WERI-Rb-1 (cell line): ENCODE measurements at regions not wholly inside any gene's neighbourhood (a gene's known extent, or its start where the extent isn't known, plus 50 kb on each side); places are given as distances from the start of the nearest gene placed in this dataset.

Source experiments
- DNase-seq: peaks from one replicate; pipeline ENCODE4 v3.0.0-alpha.2; 2020
- H3K27ac ChIP-seq: fragments of 250-450 bp; sonication (Bioruptor Pico); 2 replicates; pipeline ENCODE4 v1.5.1; 2020; ENCODE audit warnings: mild to moderate bottlenecking, moderate library complexity
- H3K27me3 ChIP-seq: fragments of 250-450 bp; sonication (Bioruptor Pico); 2 replicates; pipeline ENCODE4 v1.5.1; 2021; ENCODE audit warnings: mild to moderate bottlenecking, low read depth, moderate library complexity; ENCODE audit not compliant: insufficient read depth, severe bottlenecking
- H3K36me3 ChIP-seq: fragments of 250-450 bp; sonication (Bioruptor Pico); 2 replicates; pipeline ENCODE4 v1.5.1; 2020; ENCODE audit warnings: mild to moderate bottlenecking, moderate library complexity
- H3K4me3 ChIP-seq: 2 replicates; pipeline ENCODE4 v1.5.1; 2011; ENCODE audit warnings: low read depth, mild to moderate bottlenecking, control low read depth, low read length
- H3K9me3 ChIP-seq: fragments of 250-450 bp; sonication (Bioruptor Pico); 2 replicates; pipeline ENCODE4 v1.5.1; 2021; ENCODE audit warnings: mild to moderate bottlenecking, moderate library complexity; ENCODE audit not compliant: severe bottlenecking
- CTCF ChIP-seq: IDR thresholded peaks from 2 replicates; pipeline ENCODE4 v1.5.1; 2011; ENCODE audit warnings: low read depth, mild to moderate bottlenecking, control low read depth, inconsistent platforms, low read length

DNA sequence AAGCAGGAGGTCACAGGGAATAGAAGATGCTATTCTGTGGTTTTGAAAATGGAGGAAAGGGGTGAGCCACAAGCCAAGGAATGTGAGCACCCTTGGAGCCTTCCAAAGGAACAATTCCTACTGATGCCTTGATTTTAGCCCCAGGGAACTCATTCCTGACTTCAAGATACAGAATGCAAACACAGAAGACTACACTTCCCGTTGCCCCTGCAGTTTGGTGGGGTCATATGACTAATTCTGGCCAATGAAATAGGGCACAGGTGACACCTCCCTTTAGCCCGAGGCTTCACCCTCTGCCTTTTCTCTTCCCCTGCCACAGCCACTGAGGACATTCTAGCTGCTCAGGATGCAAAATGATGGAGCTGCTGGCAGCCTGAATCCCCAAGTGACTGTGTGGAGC, 126.1 kb downstream of the INHBB start:
- Histone ChIP-seq H3K27me3 (no peaks in the 10 kb centered on the region), H3K27ac (no peak overlapping the region), H3K4me3 (no peak overlapping the region), H3K9me3 (peaks cover 7% of the 10 kb centered on the region), H3K36me3 (no peaks in the 10 kb centered on the region)
- no peak for TF ChIP-seq CTCF
- no peak for DNase-seq

- Histone ChIP-seq H3K27ac (no peak overlapping the region), H3K9me3 (peaks cover 7% of the 10 kb centered on the region), H3K36me3 (no peaks in the 10 kb centered on the region), H3K4me3 (no peak overlapping the region), H3K27me3 (no peaks in the 10 kb centered on the region)
- no peak for TF ChIP-seq CTCF
- DNase-seq = no peak
Observed at GRCh38 chr2:120472891-120473309, 127.0 kb downstream of the INHBB start.

- no peak for DNase-seq
- Histone ChIP-seq H3K36me3 (no peaks in the 10 kb centered on the region), H3K9me3 (peaks cover 7% of the 10 kb centered on the region), H3K27ac (no peak overlapping the region), H3K27me3 (no peaks in the 10 kb centered on the region), H3K4me3 (no peak overlapping the region)
- no peak for TF ChIP-seq CTCF
Observed at GRCh38 chr2:120473522-120474271, 127.8 kb downstream of the INHBB start.

DNA sequence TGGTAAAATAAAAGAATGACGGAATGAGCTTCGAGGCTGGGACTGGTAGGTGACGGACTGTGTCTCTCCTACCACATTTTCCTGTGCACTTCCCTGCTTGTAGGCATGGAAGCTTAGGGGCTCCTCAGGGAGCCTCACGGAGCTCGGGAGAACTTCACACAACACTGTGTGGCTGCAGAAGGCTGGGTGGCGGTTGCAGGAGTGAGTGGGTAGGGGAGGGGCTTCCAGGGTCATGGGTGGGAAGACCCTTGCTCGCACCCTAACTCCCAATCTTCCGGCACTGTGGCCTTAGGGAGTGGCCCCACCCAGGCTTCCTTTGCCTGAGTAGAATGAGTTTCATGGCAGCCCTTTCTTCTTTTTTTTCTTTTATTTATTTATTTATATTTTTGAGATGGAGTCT, 128.6 kb downstream of the INHBB start:
- Histone ChIP-seq H3K36me3 (no peaks in the 10 kb centered on the region), H3K27ac (no peak overlapping the region), H3K4me3 (no peak overlapping the region), H3K9me3 (peaks cover 7% of the 10 kb centered on the region), H3K27me3 (no peaks in the 10 kb centered on the region)
- DNase-seq = no peak
- TF ChIP-seq CTCF = no peak

- no peaks in the 10 kb centered on the region for H3K36me3 ChIP-seq
- peaks cover 7% of the 10 kb centered on the region for H3K9me3 ChIP-seq
- no peak overlapping the region for H3K4me3 ChIP-seq
- TF ChIP-seq CTCF = no peak
- H3K27ac ChIP-seq = no peak overlapping the region
- H3K27me3 ChIP-seq = no peaks in the 10 kb centered on the region
- DNase-seq = no peak
Observed at GRCh38 chr2:120476141-120476540, 130.2 kb downstream of the INHBB start.

- no peak for DNase-seq
- Histone ChIP-seq H3K36me3 (no peaks in the 10 kb centered on the region), H3K27ac (no peak overlapping the region), H3K27me3 (no peaks in the 10 kb centered on the region), H3K4me3 (no peak overlapping the region), H3K9me3 (peaks cover 4% of the 10 kb centered on the region)
- no peak for TF ChIP-seq CTCF
Observed at GRCh38 chr2:120477198-120477597, 131.3 kb downstream of the INHBB start.
